GM12865 (cell line): ENCODE measurements at regions not wholly inside any gene's neighbourhood (a gene's known extent, or its start where the extent isn't known, plus 50 kb on each side); places are given as distances from the start of the nearest gene placed in this dataset.

Source experiments
- DNase-seq: peaks from one replicate; pipeline ENCODE4 v3.0.0; 2010; ENCODE audit warnings: low read depth
- H3K4me3 ChIP-seq: 2 replicates; pipeline ENCODE4 v1.5.1; 2011; ENCODE audit warnings: mild to moderate bottlenecking, low read depth, low read length, control low read depth
- CTCF ChIP-seq: IDR thresholded peaks from 2 replicates; pipeline ENCODE4 v1.5.1; 2011; ENCODE audit warnings: low read length, control low read depth, low read depth, inconsistent platforms; ENCODE audit not compliant: insufficient read depth; ENCODE audit errors: missing control alignments

- TF ChIP-seq CTCF: no peak
- no peak overlapping the region for H3K4me3 ChIP-seq
- no peak for DNase-seq
These were observed 860.4 kb upstream of the SOX9 start for GRCh38 chr17:71260366-71260940.

GRCh38 chr17:71262586-71262985, 858.2 kb upstream of the SOX9 start:
- no peak for TF ChIP-seq CTCF
- DNase-seq: no peak
- H3K4me3 ChIP-seq: no peak overlapping the region

GRCh38 chr17:71267668-71268067, 853.2 kb upstream of the SOX9 start:
- no peak overlapping the region for H3K4me3 ChIP-seq
- no peak for DNase-seq
- no peak for TF ChIP-seq CTCF

DNA sequence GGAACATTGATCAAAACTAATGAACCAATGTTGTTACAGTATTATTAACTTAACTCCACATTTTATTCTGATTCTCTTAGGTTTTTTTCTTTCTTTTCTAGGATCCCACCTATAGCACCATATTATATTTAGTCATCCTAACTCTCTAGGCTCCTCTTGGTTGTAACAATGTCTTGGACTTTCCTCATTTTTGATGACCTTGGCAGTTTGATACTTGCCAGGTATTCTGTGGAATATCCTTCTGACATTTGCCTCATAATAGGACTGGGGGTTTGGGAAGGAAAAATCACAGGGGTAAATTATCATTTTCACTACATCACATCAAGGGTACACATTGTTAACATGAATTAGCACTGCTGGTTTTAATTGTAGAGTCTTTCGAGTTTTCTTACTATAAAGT, 851.6 kb upstream of the SOX9 start:
- no peak for TF ChIP-seq CTCF

DNA sequence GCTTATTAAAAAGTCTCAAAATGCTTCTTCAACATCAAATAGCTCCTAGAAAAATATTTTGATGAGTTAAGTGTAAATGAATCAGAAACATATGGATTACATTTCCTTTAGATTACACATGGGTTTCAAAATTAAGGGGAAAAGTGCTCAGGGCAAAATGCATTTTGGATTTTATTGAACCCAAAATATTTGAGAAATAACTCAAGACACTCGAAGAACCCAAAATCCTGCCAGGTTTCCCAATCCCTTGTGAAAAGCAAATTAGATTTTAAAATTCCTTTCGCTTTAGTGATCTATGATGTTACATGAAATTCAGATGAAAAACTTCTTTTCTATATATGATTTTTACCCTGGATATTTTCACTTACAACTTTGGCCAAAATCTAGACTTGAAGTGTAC, 847.4 kb upstream of the SOX9 start:
- no peak for DNase-seq
- no peak overlapping the region for H3K4me3 ChIP-seq
- TF ChIP-seq CTCF: no peak

More for the DNA sequence above, 851.6 kb upstream of the SOX9 start:
- H3K4me3 ChIP-seq: no peak overlapping the region
- DNase-seq: no peak

DNA sequence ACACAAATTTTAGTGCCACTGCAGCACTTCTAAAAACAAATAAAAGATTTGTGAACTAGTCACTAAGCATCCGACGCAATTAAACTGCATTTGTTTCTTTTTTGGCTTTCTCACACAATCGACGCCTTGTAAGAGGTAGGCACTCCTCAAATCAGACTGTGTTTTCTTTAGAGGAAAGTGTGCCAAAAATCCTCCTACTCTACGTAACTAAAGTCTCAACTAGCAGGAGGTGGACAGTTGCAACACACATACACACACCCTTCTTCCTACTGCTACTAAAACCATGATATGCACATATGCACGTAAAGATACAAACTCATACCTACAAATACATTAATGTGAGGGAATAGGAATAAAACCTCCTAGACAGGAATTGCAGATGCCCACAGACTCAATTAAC, 844.7 kb upstream of the SOX9 start:
- no peak for TF ChIP-seq CTCF
- DNase-seq: no peak
- H3K4me3 ChIP-seq: no peak overlapping the region

- TF ChIP-seq CTCF: no peak
- H3K4me3 ChIP-seq: no peak overlapping the region
- DNase-seq: no peak
These were observed 837.3 kb upstream of the SOX9 start for GRCh38 chr17:71283486-71283885.
